ENCODE measurements at regions not wholly inside any gene's neighbourhood (a gene's known extent, or its start where the extent isn't known, plus 50 kb on each side); places are given as distances from the start of the nearest gene placed in this dataset.

GRCh38 chr13:30045916-30046704, 195.7 kb upstream of the UBL3 start:
- ChIA-PET POLR2A (no interaction called here), CTCF (interaction anchor here (1.6 kb wide), 1 partner anchor 68 kb away, joined by 3 read pairs; no protein-coding TSS in a partner anchor)
- DNase-seq (ENCODE audit: extremely low spot score), result no peak
- TF ChIP-seq CTCF (IDR thresholded peaks at IDR 0.05; ENCODE audit: control extremely low read depth, extremely low read depth, low read depth, missing control alignments), result no peak

GRCh38 chr13:30044932-30045331, 194.5 kb upstream of the UBL3 start:
- ChIA-PET POLR2A (no interaction called here), CTCF (interaction anchor here (0.9 kb wide), 1 partner anchor 9 kb away, joined by 3 read pairs; no protein-coding TSS in a partner anchor)
- TF ChIP-seq CTCF (IDR thresholded peaks at IDR 0.05; ENCODE audit: control extremely low read depth, extremely low read depth, low read depth, missing control alignments), result no peak
- no peak for DNase-seq (ENCODE audit: extremely low spot score)

DNA sequence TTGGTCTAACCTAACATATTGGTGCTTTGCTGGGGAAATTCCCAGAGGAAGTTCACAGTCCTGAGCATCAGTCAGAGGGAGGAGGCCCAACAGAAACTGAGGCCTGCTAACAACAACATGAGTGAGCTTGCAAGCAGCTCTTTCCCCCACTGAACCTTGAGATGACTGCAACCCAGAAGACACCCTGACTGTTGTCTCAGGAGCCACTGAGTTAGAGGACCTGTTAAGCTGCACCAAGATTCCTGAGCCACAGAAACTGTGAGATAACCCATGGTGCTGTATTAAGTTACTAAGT, 193.2 kb upstream of the UBL3 start:
- ChIA-PET CTCF (interaction anchor here (1.1 to 1.4 kb wide), 2 partner anchors 69 to 273 kb away, joined by 3 read pairs; no protein-coding TSS in a partner anchor), POLR2A (no interaction called here)
- no peak for DNase-seq (ENCODE audit: extremely low spot score)
- no peak for TF ChIP-seq CTCF (IDR thresholded peaks at IDR 0.05; ENCODE audit: control extremely low read depth, extremely low read depth, low read depth, missing control alignments)

DNA sequence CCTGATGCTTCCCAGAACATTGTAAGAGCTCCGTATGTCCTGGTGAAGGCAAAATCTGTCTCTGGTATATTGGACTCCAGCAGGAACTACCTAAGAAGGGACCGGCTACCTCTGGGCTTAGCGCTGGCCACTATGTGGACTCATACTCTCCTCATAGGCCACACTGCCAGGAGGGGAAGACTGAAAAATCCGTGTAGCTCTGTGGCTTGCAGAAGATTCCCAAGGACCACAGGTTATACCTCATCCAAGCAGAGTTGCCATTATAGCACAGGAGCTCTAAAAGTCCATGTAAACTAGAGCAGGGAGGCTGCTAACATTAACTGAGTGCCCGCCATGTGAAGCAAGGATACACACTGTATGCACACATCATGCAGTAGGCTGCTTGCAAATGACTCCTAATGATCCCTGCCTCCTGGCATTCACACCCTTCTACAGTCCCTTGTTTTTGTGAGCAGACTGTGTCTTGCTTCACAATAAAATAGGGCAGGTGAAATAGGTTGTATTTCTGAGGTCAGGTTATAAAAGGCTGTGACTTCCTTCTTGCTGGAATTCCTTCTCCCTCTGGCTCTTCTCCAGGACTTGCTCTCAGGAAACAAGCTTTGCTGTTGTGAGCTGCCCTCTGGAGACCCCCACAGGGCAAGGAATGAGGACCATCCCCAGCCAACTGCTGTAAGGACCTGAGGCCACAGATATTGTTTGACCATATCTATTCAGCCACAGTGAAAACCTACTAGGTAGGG, 192.6 kb upstream of the UBL3 start:
- ChIA-PET CTCF (interaction anchor here (1.1 to 1.4 kb wide), 2 partner anchors 70 to 273 kb away, joined by 3 read pairs; no protein-coding TSS in a partner anchor), POLR2A (no interaction called here)
- no peak for TF ChIP-seq CTCF (IDR thresholded peaks at IDR 0.05; ENCODE audit: control extremely low read depth, extremely low read depth, low read depth, missing control alignments)
- no peak for DNase-seq (ENCODE audit: extremely low spot score)

- TF ChIP-seq CTCF (IDR thresholded peaks at IDR 0.05; ENCODE audit: control extremely low read depth, extremely low read depth, low read depth, missing control alignments), result no peak
- POLR2A ChIA-PET, result no interaction called here
Measured at GRCh38 chr13:30042272-30042671, 191.9 kb upstream of the UBL3 start.

DNA sequence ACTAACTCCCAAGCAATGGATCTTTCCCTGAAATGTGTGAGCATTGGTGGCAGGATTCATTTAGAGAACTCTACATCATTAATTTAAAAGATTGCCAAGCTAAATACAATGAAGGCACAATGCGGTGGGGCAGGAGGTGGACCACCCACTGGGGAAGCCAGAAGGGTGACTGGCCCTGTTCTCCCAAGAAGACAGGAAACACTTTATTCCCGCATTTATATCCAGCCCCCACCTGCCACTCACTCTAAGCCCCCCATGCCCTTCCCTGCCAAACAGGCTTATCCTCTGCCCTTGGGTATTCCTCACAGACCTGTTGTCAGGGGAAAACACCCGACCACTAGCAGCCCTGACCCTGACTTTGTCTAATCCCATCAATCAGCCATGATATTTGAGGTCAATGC, 189.1 kb upstream of the UBL3 start:
- TF ChIP-seq CTCF (IDR thresholded peaks at IDR 0.05; ENCODE audit: control extremely low read depth, extremely low read depth, low read depth, missing control alignments), result no peak
- ChIA-PET POLR2A (no interaction called here), CTCF (interaction anchor here (1.0 to 1.3 kb wide), 3 partner anchors 8 to 116 kb away, joined by 3 to 4 read pairs (median 3); no protein-coding TSS in a partner anchor)
- DNase-seq (ENCODE audit: extremely low spot score), result no peak

More at GRCh38 chr13:30042272-30042671, 191.9 kb upstream of the UBL3 start:
- CTCF ChIA-PET, result no interaction called here
- DNase-seq (ENCODE audit: extremely low spot score), result no peak
